ENCODE measurements at regions not wholly inside any gene's neighbourhood (a gene's known extent, or its start where the extent isn't known, plus 50 kb on each side); places are given as distances from the start of the nearest gene placed in this dataset.

GRCh38 chr6:50353603-50354002 lies 303.9 kb upstream of the DEFB112 start:
- Histone ChIP-seq H3K27me3 (replicated peaks; ENCODE audit: insufficient read depth, low read depth, low read length, poor library complexity) (no peaks in the 10 kb centered on the region), H3K9me3 (ENCODE audit: low read depth, low read length, poor library complexity, severe bottlenecking) (no peaks in the 10 kb centered on the region), H3K4me1 (ENCODE audit: insufficient read depth, low read length, poor library complexity, severe bottlenecking) (no peaks in the 10 kb centered on the region), H3K27ac (ENCODE audit: low read depth, low read length, poor library complexity, severe bottlenecking) (no peak overlapping the region), H3K36me3 (ENCODE audit: insufficient read depth, low read length, poor library complexity, severe bottlenecking) (no peaks in the 10 kb centered on the region), H3K4me3 (ENCODE audit: low read depth, low read length, poor library complexity, severe bottlenecking) (no peak overlapping the region)
- POLR2A ChIA-PET (ENCODE audit: low non-redundant PET): no interaction called here
- BruUV-seq (replicated peaks): no TSS peak
- TF ChIP-seq CTCF (conservative IDR thresholded peaks at IDR 0.05; ENCODE audit: low read depth, low read length) (no peak), EZH2 (IDR thresholded peaks at IDR 0.05; ENCODE audit: borderline replicate concordance, low read depth, low read length, poor library complexity, severe bottlenecking) (no peak)
- DNase-seq (ENCODE audit: low spot score): peak; percentile 6
- intact Hi-C loops (cut with micrococcal nuclease; ENCODE audit: unreplicated experiment): no loop called here
- CTCF ChIA-PET: no interaction called here

GRCh38 chr6:50358113-50358512 lies 308.4 kb upstream of the DEFB112 start:
- no peaks in the 10 kb centered on the region for H3K36me3 ChIP-seq (ENCODE audit: insufficient read depth, low read length, poor library complexity, severe bottlenecking)
- no peak overlapping the region for H3K4me3 ChIP-seq (ENCODE audit: low read depth, low read length, poor library complexity, severe bottlenecking)
- intact Hi-C loops (cut with micrococcal nuclease; ENCODE audit: unreplicated experiment): no loop called here
- no peaks in the 10 kb centered on the region for H3K9me3 ChIP-seq (ENCODE audit: low read depth, low read length, poor library complexity, severe bottlenecking)
- no peaks in the 10 kb centered on the region for H3K4me1 ChIP-seq (ENCODE audit: insufficient read depth, low read length, poor library complexity, severe bottlenecking)
- CTCF ChIA-PET: no interaction called here
- TF ChIP-seq EZH2 (IDR thresholded peaks at IDR 0.05; ENCODE audit: borderline replicate concordance, low read depth, low read length, poor library complexity, severe bottlenecking): no peak
- TF ChIP-seq CTCF (conservative IDR thresholded peaks at IDR 0.05; ENCODE audit: low read depth, low read length): no peak
- no peaks in the 10 kb centered on the region for H3K27me3 ChIP-seq (replicated peaks; ENCODE audit: insufficient read depth, low read depth, low read length, poor library complexity)
- BruUV-seq (replicated peaks): no TSS peak
- H3K27ac ChIP-seq (ENCODE audit: low read depth, low read length, poor library complexity, severe bottlenecking): no peak overlapping the region
- DNase-seq (ENCODE audit: low spot score): no peak
- POLR2A ChIA-PET (ENCODE audit: low non-redundant PET): no interaction called here

GRCh38 chr6:50361641-50362331 lies 312.1 kb upstream of the DEFB112 start:
- Histone ChIP-seq H3K4me3 (ENCODE audit: low read depth, low read length, poor library complexity, severe bottlenecking) (no peak overlapping the region), H3K27ac (ENCODE audit: low read depth, low read length, poor library complexity, severe bottlenecking) (no peak overlapping the region), H3K36me3 (ENCODE audit: insufficient read depth, low read length, poor library complexity, severe bottlenecking) (no peaks in the 10 kb centered on the region), H3K4me1 (ENCODE audit: insufficient read depth, low read length, poor library complexity, severe bottlenecking) (no peaks in the 10 kb centered on the region), H3K27me3 (replicated peaks; ENCODE audit: insufficient read depth, low read depth, low read length, poor library complexity) (no peaks in the 10 kb centered on the region), H3K9me3 (ENCODE audit: low read depth, low read length, poor library complexity, severe bottlenecking) (no peaks in the 10 kb centered on the region)
- no TSS peak for BruUV-seq (replicated peaks)
- CTCF ChIA-PET: no interaction called here
- TF ChIP-seq CTCF (conservative IDR thresholded peaks at IDR 0.05; ENCODE audit: low read depth, low read length) (no peak), EZH2 (IDR thresholded peaks at IDR 0.05; ENCODE audit: borderline replicate concordance, low read depth, low read length, poor library complexity, severe bottlenecking) (no peak)
- POLR2A ChIA-PET (ENCODE audit: low non-redundant PET): no interaction called here
- intact Hi-C loops (cut with micrococcal nuclease; ENCODE audit: unreplicated experiment): no loop called here
- DNase-seq (ENCODE audit: low spot score): peak; percentile 1

All from A673 (cell line).